ENCODE measurements at regions not wholly inside any gene's neighbourhood (a gene's known extent, or its start where the extent isn't known, plus 50 kb on each side); places are given as distances from the start of the nearest gene placed in this dataset.

DNA sequence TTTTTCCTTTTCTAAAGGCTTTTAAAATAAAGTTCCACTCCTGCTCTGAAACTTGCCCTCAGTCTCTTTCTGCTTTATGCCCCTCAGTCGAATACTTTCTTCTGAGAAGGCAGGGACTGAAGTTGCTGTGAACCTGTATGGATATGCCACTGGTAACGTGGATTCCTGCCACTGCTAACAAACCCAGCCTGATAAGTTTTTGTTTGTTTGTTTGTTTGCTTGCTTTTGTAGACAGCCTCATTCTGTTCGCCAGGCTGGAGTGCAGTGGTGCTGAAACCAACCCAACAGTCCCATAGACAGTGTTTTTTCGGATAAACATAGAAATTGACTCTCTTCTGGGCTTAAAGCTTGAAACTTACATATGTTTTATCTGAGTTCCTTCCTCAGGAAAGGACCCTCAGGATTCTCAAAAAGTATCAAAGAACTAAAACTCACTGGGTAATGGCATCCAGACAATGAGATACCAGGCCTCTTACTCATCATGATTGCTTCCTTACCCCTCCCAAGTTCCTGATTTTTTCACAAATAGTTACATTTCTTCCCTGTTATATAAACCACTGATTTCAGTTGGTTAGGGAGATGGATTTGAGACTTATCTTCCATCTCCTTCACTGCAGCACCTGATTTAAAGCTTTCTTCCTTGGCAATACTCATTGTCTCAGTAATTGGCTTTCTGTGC is 273.6 kb downstream of the SDHAF3 start:
- Histone ChIP-seq H3K4me3 (ENCODE audit: low read depth, low read length, poor library complexity, severe bottlenecking) (no peak overlapping the region), H3K4me1 (ENCODE audit: insufficient read depth, low read length, poor library complexity, severe bottlenecking) (no peaks in the 10 kb centered on the region), H3K36me3 (ENCODE audit: insufficient read depth, low read length, poor library complexity, severe bottlenecking) (no peaks in the 10 kb centered on the region), H3K9me3 (ENCODE audit: low read depth, low read length, poor library complexity, severe bottlenecking) (no peaks in the 10 kb centered on the region), H3K27me3 (replicated peaks; ENCODE audit: insufficient read depth, low read depth, low read length, poor library complexity) (no peaks in the 10 kb centered on the region), H3K27ac (ENCODE audit: low read depth, low read length, poor library complexity, severe bottlenecking) (no peak overlapping the region)
- no peak for DNase-seq (ENCODE audit: low spot score)
- TF ChIP-seq EZH2 (IDR thresholded peaks at IDR 0.05; ENCODE audit: borderline replicate concordance, low read depth, low read length, poor library complexity, severe bottlenecking) (no peak), CTCF (conservative IDR thresholded peaks at IDR 0.05; ENCODE audit: low read depth, low read length) (no peak)
- CTCF ChIA-PET, result no interaction called here
- POLR2A ChIA-PET (ENCODE audit: low non-redundant PET), result no interaction called here
- intact Hi-C loops (cut with micrococcal nuclease; ENCODE audit: unreplicated experiment), result no loop called here
- no TSS peak for BruUV-seq (replicated peaks)

DNA sequence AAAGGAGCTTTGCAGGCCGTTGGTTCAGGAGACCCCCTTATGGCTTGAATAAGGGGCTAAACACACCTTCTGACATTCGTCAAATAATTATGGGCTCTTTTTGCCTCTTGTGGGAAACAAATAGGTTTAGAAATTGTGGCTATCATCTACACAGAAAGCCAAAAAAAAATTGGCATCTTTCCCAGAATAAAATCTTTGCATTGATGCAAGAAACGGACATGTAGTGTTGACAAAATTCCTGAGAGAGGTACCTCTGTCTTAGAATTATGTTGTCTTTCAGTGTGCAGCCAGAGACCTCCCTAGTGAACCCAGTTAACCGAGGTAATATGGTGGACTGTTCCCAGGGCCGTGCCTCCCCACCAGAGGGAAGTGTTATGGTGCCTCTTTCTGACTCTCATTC is 283.9 kb downstream of the SDHAF3 start:
- Histone ChIP-seq H3K27me3 (replicated peaks; ENCODE audit: insufficient read depth, low read depth, low read length, poor library complexity) (peaks cover 4% of the 10 kb centered on the region), H3K27ac (ENCODE audit: low read depth, low read length, poor library complexity, severe bottlenecking) (no peak overlapping the region), H3K4me1 (ENCODE audit: insufficient read depth, low read length, poor library complexity, severe bottlenecking) (no peaks in the 10 kb centered on the region), H3K36me3 (ENCODE audit: insufficient read depth, low read length, poor library complexity, severe bottlenecking) (no peaks in the 10 kb centered on the region), H3K9me3 (ENCODE audit: low read depth, low read length, poor library complexity, severe bottlenecking) (no peaks in the 10 kb centered on the region), H3K4me3 (ENCODE audit: low read depth, low read length, poor library complexity, severe bottlenecking) (no peak overlapping the region)
- intact Hi-C loops (cut with micrococcal nuclease; ENCODE audit: unreplicated experiment), result no loop called here
- ChIA-PET POLR2A (ENCODE audit: low non-redundant PET) (no interaction called here), CTCF (no interaction called here)
- TF ChIP-seq CTCF (conservative IDR thresholded peaks at IDR 0.05; ENCODE audit: low read depth, low read length) (no peak), EZH2 (IDR thresholded peaks at IDR 0.05; ENCODE audit: borderline replicate concordance, low read depth, low read length, poor library complexity, severe bottlenecking) (no peak)
- BruUV-seq (replicated peaks), result no TSS peak
- DNase-seq (ENCODE audit: low spot score), result no peak

GRCh38 chr7:97405835-97406234 is 288.3 kb downstream of the SDHAF3 start:
- no peak overlapping the region for H3K4me3 ChIP-seq (ENCODE audit: low read depth, low read length, poor library complexity, severe bottlenecking)
- H3K27ac ChIP-seq (ENCODE audit: low read depth, low read length, poor library complexity, severe bottlenecking), result no peak overlapping the region
- no peaks in the 10 kb centered on the region for H3K36me3 ChIP-seq (ENCODE audit: insufficient read depth, low read length, poor library complexity, severe bottlenecking)
- TF ChIP-seq EZH2 (IDR thresholded peaks at IDR 0.05; ENCODE audit: borderline replicate concordance, low read depth, low read length, poor library complexity, severe bottlenecking) (no peak), CTCF (conservative IDR thresholded peaks at IDR 0.05; ENCODE audit: low read depth, low read length) (no peak)
- H3K9me3 ChIP-seq (ENCODE audit: low read depth, low read length, poor library complexity, severe bottlenecking), result no peaks in the 10 kb centered on the region
- no peaks in the 10 kb centered on the region for H3K4me1 ChIP-seq (ENCODE audit: insufficient read depth, low read length, poor library complexity, severe bottlenecking)
- no peak for DNase-seq (ENCODE audit: low spot score)
- ChIA-PET CTCF (no interaction called here), POLR2A (ENCODE audit: low non-redundant PET) (no interaction called here)
- no TSS peak for BruUV-seq (replicated peaks)
- intact Hi-C loops (cut with micrococcal nuclease; ENCODE audit: unreplicated experiment), result no loop called here
- H3K27me3 ChIP-seq (replicated peaks; ENCODE audit: insufficient read depth, low read depth, low read length, poor library complexity), result peaks cover 4% of the 10 kb centered on the region
